NCI-H1092 (cell line): ENCODE measurements at regions not wholly inside any gene's neighbourhood (a gene's known extent, or its start where the extent isn't known, plus 50 kb on each side); places are given as distances from the start of the nearest gene placed in this dataset.
"Not testable (repeated sequence)": the region's sequence is repeated elsewhere in the genome, so short reads cannot be mapped to it uniquely, and the experiment has no call there.

Experiments
- DNase-seq: peaks from one replicate; lab custom pipeline; 2025; lab: John Stamatoyannopoulos, UW

GRCh38 chr13:111413407-111414187, 93.2 kb downstream of the TEX29 start:
- no peak for DNase-seq

GRCh38 chr13:111414341-111414740, 93.9 kb downstream of the TEX29 start:
- DNase-seq = no peak

- DNase-seq = no peak
These were observed 94.8 kb downstream of the TEX29 start for GRCh38 chr13:111415246-111415645.

GRCh38 chr13:111415765-111416164, 95.3 kb downstream of the TEX29 start:
- no peak for DNase-seq

- no peak for DNase-seq
These were observed 97.7 kb downstream of the TEX29 start for GRCh38 chr13:111418101-111418500.

GRCh38 chr13:111420113-111420876, 99.9 kb downstream of the TEX29 start:
- no peak for DNase-seq

- no peak for DNase-seq
These were observed 100.8 kb downstream of the TEX29 start for GRCh38 chr13:111421216-111421615.

- peak; percentile 55 for DNase-seq
These were observed 101.9 kb downstream of the TEX29 start for GRCh38 chr13:111422348-111422747.

- DNase-seq = no peak
These were observed 102.8 kb downstream of the TEX29 start for GRCh38 chr13:111423168-111423785.

- DNase-seq = no peak
These were observed 103.7 kb downstream of the TEX29 start for GRCh38 chr13:111424134-111424533.

- no peak for DNase-seq
These were observed 104.9 kb downstream of the TEX29 start for GRCh38 chr13:111425326-111425725.

- DNase-seq = peak; percentile 48
These were observed 108.7 kb downstream of the TEX29 start for GRCh38 chr13:111429064-111429558.

GRCh38 chr13:111431206-111431605, 110.8 kb downstream of the TEX29 start:
- DNase-seq = peak; percentile 47

- DNase-seq = no peak
These were observed 114.2 kb downstream of the TEX29 start for GRCh38 chr13:111434578-111435159.

GRCh38 chr13:111436446-111436845, 116.0 kb downstream of the TEX29 start:
- no peak for DNase-seq

- no peak for DNase-seq
These were observed 117.0 kb downstream of the TEX29 start for GRCh38 chr13:111437417-111437816.

- no peak for DNase-seq
These were observed 117.6 kb downstream of the TEX29 start for GRCh38 chr13:111437856-111438547.

GRCh38 chr13:111440492-111440891, 120.0 kb downstream of the TEX29 start:
- DNase-seq = not testable (repeated sequence)

- DNase-seq = no peak
These were observed 123.5 kb downstream of the TEX29 start for GRCh38 chr13:111443981-111444380.

- DNase-seq = no peak
These were observed 128.1 kb downstream of the TEX29 start for GRCh38 chr13:111448504-111448903.

- no peak for DNase-seq
These were observed 128.6 kb downstream of the TEX29 start for GRCh38 chr13:111449041-111449440.

- DNase-seq = no peak
These were observed 131.0 kb downstream of the TEX29 start for GRCh38 chr13:111451402-111451801.
